ENCODE measurements at regions not wholly inside any gene's neighbourhood (a gene's known extent, or its start where the extent isn't known, plus 50 kb on each side); places are given as distances from the start of the nearest gene placed in this dataset.
"Not testable (repeated sequence)": the region's sequence is repeated elsewhere in the genome, so short reads cannot be mapped to it uniquely, and the experiment has no call there.

- DNase-seq (ENCODE audit: low read depth in 3 of 3): no peak
Measured at GRCh38 chr1:43042773-43043457, 84.2 kb upstream of the SLC2A1 start.

- no peak for DNase-seq (ENCODE audit: low read depth in 3 of 3)
Measured at GRCh38 chr1:43042127-43042526, 83.5 kb upstream of the SLC2A1 start.

GRCh38 chr1:43041591-43041990 lies 82.9 kb upstream of the SLC2A1 start:
- DNase-seq (ENCODE audit: low read depth in 3 of 3): no peak

GRCh38 chr1:43039228-43040055 lies 80.8 kb upstream of the SLC2A1 start:
- DNase-seq (ENCODE audit: low read depth in 3 of 3): no peak

- no peak for DNase-seq (ENCODE audit: low read depth in 3 of 3)
Measured at GRCh38 chr1:43038232-43038935, 79.7 kb upstream of the SLC2A1 start.

- no peak for DNase-seq (ENCODE audit: low read depth in 3 of 3)
Measured at GRCh38 chr1:43037466-43037865, 78.8 kb upstream of the SLC2A1 start.

GRCh38 chr1:43036932-43037331 lies 78.3 kb upstream of the SLC2A1 start:
- no peak for DNase-seq (ENCODE audit: low read depth in 3 of 3)

- no peak for DNase-seq (ENCODE audit: low read depth in 3 of 3)
Measured at GRCh38 chr1:43035821-43036741, 77.4 kb upstream of the SLC2A1 start.

GRCh38 chr1:43034778-43035177 lies 76.1 kb upstream of the SLC2A1 start:
- no peak for DNase-seq (ENCODE audit: low read depth in 3 of 3)

- DNase-seq (ENCODE audit: low read depth in 3 of 3): no peak
Measured at GRCh38 chr1:43034195-43034658, 75.6 kb upstream of the SLC2A1 start.

- DNase-seq (ENCODE audit: low read depth in 3 of 3): no peak
Measured at GRCh38 chr1:43031316-43032203, 72.9 kb upstream of the SLC2A1 start.

- no peak for DNase-seq (ENCODE audit: low read depth in 3 of 3)
Measured at GRCh38 chr1:43024905-43025304, 66.2 kb upstream of the SLC2A1 start.

GRCh38 chr1:43021547-43022474 lies 63.1 kb upstream of the SLC2A1 start:
- no peak for DNase-seq (ENCODE audit: low read depth in 3 of 3)

- DNase-seq (ENCODE audit: low read depth in 3 of 3): no peak
Measured at GRCh38 chr1:43019226-43019625, 60.6 kb upstream of the SLC2A1 start.

GRCh38 chr1:43018121-43018520 lies 59.5 kb upstream of the SLC2A1 start:
- no peak for DNase-seq (ENCODE audit: low read depth in 3 of 3)

GRCh38 chr1:43015269-43015668 lies 56.6 kb upstream of the SLC2A1 start:
- DNase-seq (ENCODE audit: low read depth in 3 of 3): no peak

- DNase-seq (ENCODE audit: low read depth in 3 of 3): not testable (repeated sequence)
Measured at GRCh38 chr1:43014579-43014978, 55.9 kb upstream of the SLC2A1 start.

GRCh38 chr1:43011020-43011419 lies 52.4 kb upstream of the SLC2A1 start:
- DNase-seq (ENCODE audit: low read depth in 3 of 3): no peak

- DNase-seq (ENCODE audit: low read depth in 3 of 3): no peak
Measured at GRCh38 chr1:43009274-43009673, 50.6 kb upstream of the SLC2A1 start.

Data from stimulated activated CD4-positive, alpha-beta T cell treated with anti-CD3 and anti-CD28 coated beads, TNF-alpha, amount 100 ng/mL, for 48 hours (primary cell).